ENCODE measurements at regions not wholly inside any gene's neighbourhood (a gene's known extent, or its start where the extent isn't known, plus 50 kb on each side); places are given as distances from the start of the nearest gene placed in this dataset.
"Not testable (repeated sequence)": the region's sequence is repeated elsewhere in the genome, so short reads cannot be mapped to it uniquely, and the experiment has no call there.

- not testable (repeated sequence) for TF ChIP-seq EZH2phosphoT487 (IDR thresholded peaks at IDR 0.05; ENCODE audit: borderline replicate concordance); POLR2A (IDR thresholded peaks at IDR 0.05; ENCODE audit: borderline replicate concordance, extremely low read depth, insufficient read depth, insufficient read length); RAD21 (IDR thresholded peaks at IDR 0.05; ENCODE audit: low read depth)
These were observed 2195.0 kb upstream of the DEFB115 start for GRCh38 chr20:29062451-29062850.

Measured in HCT116 (cell line).